HepG2 (cell line): ENCODE measurements at regions not wholly inside any gene's neighbourhood (a gene's known extent, or its start where the extent isn't known, plus 50 kb on each side); places are given as distances from the start of the nearest gene placed in this dataset.

ENCODE experiments used
- EED ChIP-seq: sonication (generic); formaldehyde crosslinking; IDR thresholded peaks from 2 replicates; pipeline ENCODE4 v1.5.0; 2020; ENCODE audit warnings: mild to moderate bottlenecking, missing genetic modification reagents
- FOXK1 ChIP-seq: sonication (generic); formaldehyde crosslinking; IDR thresholded peaks from 2 replicates; pipeline ENCODE4 v1.4.0; 2020; ENCODE audit warnings: low read depth, missing genetic modification reagents, borderline replicate concordance
- FOXM1 ChIP-seq: sonication (generic); formaldehyde crosslinking; IDR thresholded peaks from 2 replicates; pipeline ENCODE4 v1.5.0; 2020; ENCODE audit warnings: missing genetic modification reagents
- MAFK ChIP-seq, 2 experiments: IDR thresholded peaks in 1 of 2; conservative IDR thresholded peaks in 1 of 2; 2 replicates each; pipeline ENCODE4 v1.6.1; 2011; ENCODE audit warnings: improper control_type of control experiment in 2 of 2, low read length in 2 of 2
- POGZ ChIP-seq: sonication (generic); formaldehyde crosslinking; IDR thresholded peaks from 2 replicates; pipeline ENCODE4 v1.4.0; 2020; ENCODE audit warnings: mild to moderate bottlenecking, missing genetic modification reagents
- ZBTB34 ChIP-seq: sonication (generic); formaldehyde crosslinking; IDR thresholded peaks from 2 replicates; pipeline ENCODE4 v1.8.0; 2022; ENCODE audit warnings: mild to moderate bottlenecking, missing genetic modification reagents
- ZC3H13 ChIP-seq: sonication (generic); formaldehyde crosslinking; IDR thresholded peaks from 2 replicates; pipeline ENCODE4 v1.8.1; 2023; ENCODE audit warnings: mild to moderate bottlenecking, missing genetic modification reagents, moderate library complexity
- ZKSCAN1 ChIP-seq: fragments of 150-350 bp; IDR thresholded peaks from 2 replicates; pipeline ENCODE4 v1.6.1; 2014; ENCODE audit warnings: low read length
- ZNF562 ChIP-seq: sonication (generic); formaldehyde crosslinking; IDR thresholded peaks from 2 replicates; pipeline ENCODE4 v1.8.0; 2022; ENCODE audit warnings: missing genetic modification reagents, borderline replicate concordance
- ZNF644 ChIP-seq: IDR thresholded peaks from 2 replicates; pipeline ENCODE4 v1.6.1; 2016; ENCODE audit warnings: low read depth
- ZNF839 ChIP-seq: sonication (generic); formaldehyde crosslinking; IDR thresholded peaks from 2 replicates; pipeline ENCODE4 v1.4.0; 2020; ENCODE audit warnings: missing genetic modification reagents, mild to moderate bottlenecking, borderline replicate concordance
- ZSCAN30 ChIP-seq: sonication (generic); formaldehyde crosslinking; IDR thresholded peaks from 2 replicates; pipeline ENCODE4 v1.5.0; 2020; ENCODE audit warnings: mild to moderate bottlenecking, missing genetic modification reagents
- TF ChIP-seq, protein P1 (sequence below): IDR thresholded peaks from 2 replicates; pipeline ENCODE4 v1.6.1; 2016; ENCODE audit warnings: missing compliant biosample characterization, missing genetic modification reagents, borderline replicate concordance

GRCh38 chr5:3325972-3326840 is 269.4 kb upstream of the IRX1 start (continued):
- TF ChIP-seq ZNF839: no peak
- TF ChIP-seq MAFK (conservative IDR thresholded peaks at IDR 0.05 in 1 of 2, IDR thresholded peaks at IDR 0.05 in 1 of 2; ENCODE audit: low read length in 2 of 2): no peak
- no peak for TF ChIP-seq ZC3H13
- TF ChIP-seq ZNF562 (CRISPR knock-in tag): no peak
- TF ChIP-seq, protein P1, sequence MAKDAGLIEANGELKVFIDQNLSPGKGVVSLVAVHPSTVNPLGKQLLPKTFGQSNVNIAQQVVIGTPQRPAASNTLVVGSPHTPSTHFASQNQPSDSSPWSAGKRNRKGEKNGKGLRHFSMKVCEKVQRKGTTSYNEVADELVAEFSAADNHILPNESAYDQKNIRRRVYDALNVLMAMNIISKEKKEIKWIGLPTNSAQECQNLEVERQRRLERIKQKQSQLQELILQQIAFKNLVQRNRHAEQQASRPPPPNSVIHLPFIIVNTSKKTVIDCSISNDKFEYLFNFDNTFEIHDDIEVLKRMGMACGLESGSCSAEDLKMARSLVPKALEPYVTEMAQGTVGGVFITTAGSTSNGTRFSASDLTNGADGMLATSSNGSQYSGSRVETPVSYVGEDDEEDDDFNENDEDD: no peak
- TF ChIP-seq ZBTB34 (CRISPR knock-in tag): no peak
- no peak for TF ChIP-seq POGZ (CRISPR knock-in tag)
- TF ChIP-seq FOXK1: no peak
- TF ChIP-seq ZSCAN30 (CRISPR knock-in tag): no peak
- TF ChIP-seq ZKSCAN1: no peak
- no peak for TF ChIP-seq ZNF644 (CRISPR knock-in tag)
- TF ChIP-seq FOXM1 (CRISPR knock-in tag): no peak
- TF ChIP-seq EED: no peak
